DMS53 (cell line): ENCODE measurements at regions not wholly inside any gene's neighbourhood (a gene's known extent, or its start where the extent isn't known, plus 50 kb on each side); places are given as distances from the start of the nearest gene placed in this dataset.
"Not testable (repeated sequence)": the region's sequence is repeated elsewhere in the genome, so short reads cannot be mapped to it uniquely, and the experiment has no call there.

Experiments used
- DNase-seq: peaks from one replicate; lab custom pipeline; 2025; lab: John Stamatoyannopoulos, UW

DNA sequence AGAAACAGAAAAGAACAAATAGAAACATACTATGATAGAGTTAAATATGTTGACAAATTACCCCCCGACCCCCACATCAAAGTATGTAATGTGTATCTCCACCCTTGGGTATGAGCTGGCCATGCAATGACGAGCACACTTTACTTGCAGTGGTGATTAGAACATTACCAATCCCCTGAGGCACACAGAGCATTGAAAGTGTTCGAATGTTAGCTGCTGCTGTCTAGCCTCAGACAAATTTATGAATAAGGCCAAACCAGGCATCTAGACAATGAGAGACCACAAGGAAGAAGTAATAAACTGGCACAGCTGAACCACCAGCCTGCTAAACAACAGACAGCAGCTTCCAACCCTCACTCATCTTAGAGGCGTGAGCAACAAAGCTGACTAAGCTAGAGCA lies 380.5 kb downstream of the DSEL start:
- DNase-seq, result no peak

DNA sequence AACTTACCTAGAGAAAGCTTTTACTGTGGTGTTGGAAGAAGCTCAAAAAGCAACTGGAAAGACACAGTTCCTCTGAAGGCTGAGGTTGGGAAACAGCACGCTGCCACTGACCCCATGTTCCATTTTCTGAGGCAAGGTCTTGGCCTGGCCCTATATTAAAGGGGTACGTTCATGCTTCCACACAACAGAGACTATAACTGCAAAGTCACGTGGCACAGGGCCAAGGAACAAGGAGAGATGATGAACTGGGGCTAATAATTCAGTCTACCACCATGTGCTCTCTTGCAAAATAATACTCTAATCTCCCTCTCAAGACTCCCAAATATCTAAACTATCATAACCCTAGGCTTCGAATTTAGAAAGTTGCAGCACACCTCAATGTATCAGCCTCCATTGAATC lies 381.6 kb downstream of the DSEL start:
- peak; percentile 47 for DNase-seq

DNA sequence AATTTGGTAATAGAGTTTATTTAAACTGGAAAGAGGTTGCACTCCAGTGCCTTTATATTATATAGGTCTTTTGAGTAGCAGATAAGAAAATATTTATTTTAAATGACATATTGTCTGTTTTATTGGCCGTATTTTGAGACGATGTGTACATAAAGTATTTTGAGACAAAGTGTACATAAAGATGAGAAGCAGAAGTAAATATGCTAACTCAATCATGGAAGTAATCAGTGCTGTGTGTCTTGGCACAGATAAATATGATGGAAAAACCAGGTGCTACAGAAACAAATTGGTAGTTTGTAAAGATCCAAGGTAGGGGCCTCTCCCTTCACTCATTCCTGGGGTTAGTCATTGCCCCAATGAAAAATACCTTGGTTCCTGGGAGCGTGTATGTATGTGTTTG lies 382.9 kb downstream of the DSEL start:
- DNase-seq, result peak; percentile 91

DNA sequence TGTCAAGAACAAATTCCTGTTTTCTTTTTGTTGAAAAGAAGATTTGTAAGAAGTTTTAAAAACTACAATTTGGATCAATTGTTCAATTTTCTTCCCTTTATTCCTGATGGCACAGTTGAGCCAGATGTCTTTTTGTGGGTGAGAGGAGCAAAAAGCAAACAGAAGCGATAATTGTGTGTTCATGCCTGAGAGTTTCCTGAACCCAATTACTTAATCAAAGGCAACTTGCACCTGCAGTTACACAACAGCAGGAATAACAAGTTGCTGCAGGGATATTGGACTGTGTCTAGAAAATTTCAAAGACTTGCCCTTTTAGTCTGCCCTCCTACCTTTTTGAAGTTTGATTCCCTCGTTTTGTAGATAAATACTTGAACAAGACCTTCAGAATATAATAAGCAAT lies 383.6 kb downstream of the DSEL start:
- DNase-seq, result peak; percentile 84

DNA sequence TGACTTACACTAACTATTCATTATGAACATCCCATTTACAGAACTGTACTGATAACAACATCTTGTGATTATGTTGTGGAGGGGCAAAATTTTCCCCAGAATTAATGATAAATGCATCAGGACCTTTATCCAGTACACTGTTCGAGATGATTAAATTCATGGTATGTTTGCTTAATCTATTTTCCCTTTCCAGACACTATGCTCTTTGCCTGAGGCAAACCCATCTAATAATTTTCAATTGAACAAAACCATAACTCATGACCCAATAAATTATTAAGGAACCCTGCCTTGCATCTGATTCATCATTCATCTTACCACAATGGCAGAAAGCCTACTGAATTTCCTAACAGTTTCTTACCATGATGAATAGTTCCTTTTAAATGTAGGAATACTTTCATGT lies 385.0 kb downstream of the DSEL start:
- DNase-seq, result no peak

DNA sequence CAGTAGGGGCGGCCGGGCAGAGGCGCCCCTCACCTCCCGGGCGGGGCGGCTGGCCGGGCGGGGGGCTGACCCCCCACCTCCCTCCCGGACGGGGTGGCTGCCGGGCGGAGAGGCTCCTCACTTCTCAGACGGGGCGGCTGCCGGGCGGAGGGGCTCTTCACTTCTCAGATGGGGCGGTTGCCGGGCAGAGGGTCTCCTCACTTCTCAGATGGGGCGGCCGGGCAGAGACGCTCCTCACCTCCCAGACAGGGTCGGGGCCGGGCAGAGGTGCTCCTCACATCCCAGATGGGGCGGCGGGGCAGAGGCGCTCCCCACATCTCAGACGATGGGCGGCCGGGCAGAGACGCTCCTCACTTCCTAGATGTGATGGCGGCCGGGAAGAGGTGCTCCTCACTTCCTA lies 389.8 kb downstream of the DSEL start:
- not testable (repeated sequence) for DNase-seq

DNA sequence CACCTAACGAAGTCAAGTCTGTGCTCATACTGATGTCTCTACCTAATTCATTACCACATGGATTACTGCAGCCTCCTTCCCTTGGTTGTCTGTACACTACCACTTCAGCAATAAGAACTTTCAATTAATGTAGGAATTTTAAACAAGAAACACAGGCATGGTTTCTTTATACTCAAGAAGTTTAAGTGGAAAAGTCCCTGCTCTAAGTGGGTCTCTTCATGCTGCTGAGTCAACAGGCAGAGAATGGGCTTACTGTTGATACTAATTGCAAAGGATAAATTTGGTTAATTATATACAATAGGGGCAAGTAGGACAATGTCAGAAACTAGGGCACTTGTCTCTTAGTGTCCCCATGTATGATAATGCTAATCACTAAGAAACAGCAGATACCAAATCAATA lies 392.6 kb downstream of the DSEL start:
- no peak for DNase-seq

DNA sequence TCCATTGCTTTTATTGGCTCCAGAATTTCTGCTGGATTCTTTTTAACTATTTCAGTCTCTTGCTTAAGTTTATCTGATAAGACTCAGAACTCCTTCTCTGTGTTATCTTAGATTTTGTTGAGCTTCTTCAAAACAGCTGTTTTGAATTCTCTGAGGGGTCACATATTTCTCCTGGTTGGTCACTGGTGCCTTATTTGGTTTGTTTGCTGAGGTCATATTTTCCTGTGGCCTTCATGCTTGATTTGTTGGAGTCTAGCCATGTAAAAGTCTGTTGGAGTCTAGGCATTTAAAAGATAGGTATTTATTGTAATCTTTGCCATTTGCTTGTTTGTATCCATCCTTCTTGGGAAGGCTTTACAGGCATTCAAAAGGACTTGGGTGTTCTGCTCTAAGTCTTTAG lies 398.7 kb downstream of the DSEL start:
- DNase-seq, result peak; percentile 46

DNA sequence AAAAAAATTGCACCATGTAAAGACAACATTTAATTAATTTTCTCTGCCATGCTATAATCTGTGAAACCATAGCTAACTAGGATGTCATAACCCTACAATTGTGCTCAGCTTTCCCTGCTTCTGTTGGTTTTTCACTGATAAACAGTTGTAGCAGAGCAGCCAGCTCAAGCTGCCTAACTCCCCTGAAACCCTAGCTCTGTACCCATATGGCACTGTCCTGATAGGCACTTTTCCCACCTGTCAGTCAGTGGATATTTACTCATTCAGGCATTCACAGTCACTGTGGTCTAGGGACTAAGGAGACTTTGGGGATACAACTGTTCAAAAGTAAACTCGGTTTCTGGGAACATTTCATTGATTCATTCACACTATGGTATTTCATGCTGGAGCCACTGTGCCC lies 407.0 kb downstream of the DSEL start:
- peak; percentile 39 for DNase-seq

DNA sequence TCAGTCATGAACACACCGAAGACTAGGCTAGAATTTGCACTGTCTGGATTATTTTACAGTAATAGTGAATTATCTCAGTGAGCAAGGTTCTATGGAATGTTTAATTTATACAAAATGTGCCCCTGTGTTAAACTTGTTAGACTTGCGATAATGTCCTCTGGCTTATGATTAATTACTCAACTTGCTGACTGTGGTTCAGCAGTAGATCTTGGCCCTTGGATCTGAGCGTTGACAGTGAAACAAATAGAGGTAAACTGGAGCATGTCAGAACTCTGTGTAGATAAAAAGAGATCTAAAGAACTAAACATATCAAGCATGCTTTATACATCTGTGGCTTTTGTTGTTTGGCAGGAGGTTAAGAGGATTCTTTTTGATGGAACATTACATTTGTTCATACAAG lies 407.6 kb downstream of the DSEL start:
- no peak for DNase-seq

DNA sequence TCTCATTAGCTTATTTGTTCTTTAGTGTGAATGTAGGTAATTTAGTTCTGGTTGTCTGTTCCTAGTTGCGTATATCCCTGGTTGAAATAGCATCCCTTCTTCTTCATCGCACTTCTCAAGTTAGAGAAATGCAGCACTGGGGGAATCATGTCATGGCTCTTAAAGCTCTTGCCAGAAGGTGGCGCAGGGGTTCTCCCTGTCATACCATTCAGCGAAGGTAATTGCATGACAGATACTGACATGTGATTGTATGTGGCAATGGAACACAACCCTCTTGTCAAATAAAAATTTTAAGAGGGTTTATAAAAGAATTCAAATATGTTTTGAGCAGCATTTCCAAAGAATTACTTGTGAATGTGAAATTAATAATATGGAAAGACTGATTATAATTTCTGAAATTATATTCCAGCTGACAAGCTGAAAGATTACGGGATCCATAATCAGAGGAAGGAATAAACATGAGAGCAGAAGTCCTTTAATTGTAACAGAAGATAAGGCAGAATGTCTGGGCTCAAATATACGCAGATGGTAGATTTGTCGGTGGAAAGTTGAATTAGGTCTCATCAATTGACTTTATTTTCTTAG lies 411.7 kb downstream of the DSEL start:
- peak; percentile 94 for DNase-seq

DNA sequence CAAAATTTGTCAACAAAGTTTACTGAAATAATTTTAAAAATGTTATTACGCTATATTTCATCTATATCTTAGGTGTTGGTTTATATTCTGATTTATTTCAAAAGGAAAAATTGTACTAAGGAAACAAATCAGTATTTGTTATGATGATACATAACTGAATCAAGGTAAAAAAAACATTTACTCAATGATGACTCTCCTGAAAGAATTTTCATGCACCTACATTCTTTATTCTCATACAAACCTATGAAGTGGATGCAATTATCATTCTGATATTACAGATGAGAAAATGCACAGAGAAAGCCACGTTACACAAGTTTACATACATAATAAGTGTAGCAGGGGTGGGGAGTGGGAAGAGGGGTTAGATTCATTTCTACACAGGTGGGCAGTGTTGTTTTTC lies 422.4 kb downstream of the DSEL start:
- no peak for DNase-seq

DNA sequence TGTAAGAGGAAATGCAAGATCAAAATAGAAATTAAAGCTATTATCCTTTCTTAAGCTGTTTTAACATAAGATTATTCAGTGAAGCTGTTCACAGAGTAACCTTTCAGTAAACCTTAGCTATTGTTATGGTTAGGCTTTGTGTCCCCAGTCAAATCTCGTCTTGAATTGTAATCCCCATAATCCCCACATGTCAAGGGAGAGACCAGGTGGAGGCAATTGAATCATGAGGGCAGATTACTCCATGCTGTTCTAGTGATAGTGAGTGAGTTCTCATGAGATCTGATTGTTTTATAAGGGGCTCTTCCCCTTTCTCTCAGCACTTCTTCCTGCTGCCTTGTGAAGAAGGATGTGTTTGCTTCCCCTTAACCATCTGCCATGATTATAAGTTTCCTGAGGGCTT lies 424.4 kb downstream of the DSEL start:
- DNase-seq, result no peak

DNA sequence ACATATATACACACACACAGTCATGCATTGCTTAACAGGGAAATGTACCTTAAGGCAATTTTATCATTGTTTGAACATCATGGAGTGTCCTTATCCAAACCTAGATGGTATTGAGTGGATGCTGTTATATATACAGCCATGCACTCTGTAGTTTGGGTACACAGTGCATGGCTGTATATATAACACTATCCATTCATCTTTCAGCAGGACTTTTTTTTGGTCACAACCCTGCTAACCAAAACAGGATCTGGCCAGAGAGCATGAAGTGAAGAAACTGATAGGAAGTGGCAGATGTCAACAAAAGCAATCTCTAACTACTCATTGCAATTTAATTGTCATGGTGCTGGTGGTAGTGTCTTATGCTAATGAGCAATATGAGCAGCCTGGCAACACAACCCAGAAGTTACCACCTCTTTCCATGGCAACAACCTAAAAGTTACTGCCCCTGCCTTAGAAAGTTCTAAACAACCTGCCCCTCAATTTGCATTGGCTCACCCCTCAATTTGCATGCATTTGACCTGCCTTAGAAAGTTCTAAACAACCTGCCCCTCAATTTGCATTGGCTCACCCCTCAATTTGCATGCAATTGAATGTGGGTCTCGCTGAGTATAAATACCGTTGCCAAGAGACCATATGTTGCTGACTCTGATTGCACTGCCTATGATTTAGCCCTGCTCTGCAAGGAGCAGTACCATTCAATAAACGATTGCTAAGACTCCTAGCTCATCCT lies 434.9 kb downstream of the DSEL start:
- peak; percentile 30 for DNase-seq

DNA sequence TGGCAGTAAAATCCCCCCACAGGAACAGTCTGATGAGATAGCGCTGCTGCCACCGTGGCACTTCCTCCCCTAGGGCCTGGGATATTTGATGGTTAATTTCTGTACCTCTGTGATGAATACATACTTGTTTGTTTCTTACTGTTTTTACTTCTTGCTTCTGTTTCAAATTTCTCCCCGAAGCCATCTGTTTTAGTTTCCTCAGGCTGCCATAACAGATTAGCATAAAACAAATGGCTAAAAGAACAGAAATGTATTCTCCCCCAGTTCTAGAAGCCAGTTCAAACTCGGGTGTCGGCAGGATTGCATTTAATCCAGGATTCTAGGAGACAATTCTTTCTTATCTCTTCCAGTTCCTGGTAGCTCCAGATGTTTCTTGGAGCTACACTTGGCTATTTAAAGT lies 435.9 kb downstream of the DSEL start:
- DNase-seq, result no peak

DNA sequence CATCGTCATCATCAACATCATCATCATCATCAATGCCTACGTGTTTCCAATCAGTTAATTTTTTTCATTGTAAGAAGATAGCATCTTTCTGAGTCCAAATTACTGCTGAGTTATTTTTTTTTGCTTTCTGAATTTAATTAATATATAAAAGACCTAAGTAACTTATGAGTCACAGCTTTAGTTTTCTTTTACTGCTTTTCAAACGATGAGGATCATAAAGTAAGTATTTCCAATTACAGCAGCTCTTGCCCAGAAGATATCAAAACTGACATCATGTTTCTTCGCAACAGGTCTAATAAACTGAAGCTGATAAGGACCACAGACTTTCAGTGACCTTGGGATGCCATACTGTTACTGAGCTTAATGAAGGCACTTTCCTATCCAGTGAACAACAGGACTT lies 442.2 kb downstream of the DSEL start:
- DNase-seq, result peak; percentile 48

DNA sequence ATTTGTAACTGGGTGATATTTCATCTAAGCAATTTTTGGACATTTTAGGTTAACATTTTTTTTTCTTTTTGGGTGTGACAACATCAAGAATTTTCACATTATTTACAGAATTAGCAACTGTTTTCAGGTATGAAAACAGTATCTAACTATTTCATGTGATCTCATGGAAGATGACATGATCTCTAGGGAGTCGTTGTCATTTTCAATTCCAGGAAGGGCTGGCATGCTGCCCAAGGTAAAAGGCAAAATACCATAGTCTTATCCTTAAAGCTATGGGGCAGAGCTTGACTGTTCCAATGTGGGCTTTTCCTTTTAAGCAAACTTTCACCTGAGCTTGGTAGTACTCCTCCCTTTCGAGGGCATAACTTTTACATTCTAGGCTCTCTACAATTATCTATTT lies 443.7 kb downstream of the DSEL start:
- DNase-seq, result peak; percentile 72

DNA sequence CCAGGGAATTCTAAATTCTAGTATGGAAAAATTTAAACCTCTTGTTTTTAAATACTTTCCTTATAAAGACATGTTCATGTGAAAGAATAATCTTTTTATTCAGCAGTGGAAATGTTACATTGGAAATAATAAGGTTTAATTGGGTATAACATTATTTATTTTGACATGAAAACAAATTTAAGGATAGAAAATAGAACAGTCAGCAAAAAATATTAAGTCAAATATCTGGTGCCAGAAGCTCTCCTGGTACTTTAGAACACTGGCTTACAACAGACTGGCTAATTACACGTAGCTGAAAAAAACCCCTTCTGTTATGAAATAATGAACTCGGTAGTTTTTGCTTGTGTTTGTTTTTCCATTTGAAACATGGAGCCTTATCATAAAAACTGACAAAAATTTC lies 447.9 kb downstream of the DSEL start:
- no peak for DNase-seq

DNA sequence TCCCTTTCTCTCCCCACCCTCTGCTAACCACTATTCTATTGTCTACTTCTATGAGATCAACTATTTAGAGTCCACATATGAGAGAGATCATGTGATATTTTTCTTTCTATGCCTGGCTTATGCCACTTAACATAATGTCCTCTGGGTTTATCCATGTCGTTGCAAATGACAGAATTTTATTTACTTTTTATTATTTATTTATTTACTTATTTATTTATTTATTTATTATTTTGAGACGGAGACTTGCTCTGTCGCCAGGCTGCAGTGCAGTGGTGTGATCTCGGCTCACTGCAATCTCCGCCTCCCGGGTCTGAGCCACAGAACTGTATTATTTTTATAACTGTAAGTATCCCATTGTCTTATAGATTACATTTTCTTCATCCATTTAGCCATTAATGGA lies 443.4 kb upstream of the CDH19 start:
- DNase-seq, result no peak

DNA sequence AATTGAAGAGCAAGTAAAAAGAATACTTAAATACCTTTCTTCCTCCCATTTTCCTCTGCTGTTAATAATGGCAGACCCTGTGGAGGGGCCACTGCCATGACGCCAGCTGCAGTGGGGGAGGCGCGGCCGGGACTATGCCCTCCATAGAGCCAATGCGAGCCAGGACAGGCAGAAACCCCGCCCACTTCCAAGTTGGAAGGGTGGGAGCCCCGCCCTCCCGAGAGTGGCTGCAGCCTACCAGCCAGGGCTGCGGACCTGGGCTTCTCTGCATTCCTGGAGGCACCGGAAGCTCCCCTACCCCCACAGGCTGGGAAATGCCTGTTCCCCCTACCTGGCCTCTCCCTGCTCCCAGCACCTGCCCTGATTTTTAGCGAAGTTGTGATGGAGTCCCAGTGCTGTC lies 439.4 kb upstream of the CDH19 start:
- DNase-seq, result no peak

DNA sequence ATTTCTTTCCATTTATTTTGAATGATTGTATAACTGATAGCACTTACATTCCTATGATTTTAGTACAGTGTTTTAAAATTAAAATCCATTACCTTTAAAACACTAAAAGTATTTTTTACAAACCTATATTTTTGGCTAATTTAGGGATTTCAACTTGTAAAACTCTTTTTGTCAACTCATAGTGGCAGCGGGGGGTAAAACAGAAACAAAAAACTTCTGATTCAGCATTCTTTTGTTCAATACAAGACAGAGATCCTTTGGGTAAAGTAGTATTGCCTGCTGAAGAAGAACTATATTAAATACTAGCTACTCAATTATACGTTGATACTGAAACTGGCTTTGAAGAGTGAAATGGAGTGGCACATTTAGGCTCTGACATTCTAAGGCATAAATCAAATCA lies 437.4 kb upstream of the CDH19 start:
- DNase-seq, result no peak

DNA sequence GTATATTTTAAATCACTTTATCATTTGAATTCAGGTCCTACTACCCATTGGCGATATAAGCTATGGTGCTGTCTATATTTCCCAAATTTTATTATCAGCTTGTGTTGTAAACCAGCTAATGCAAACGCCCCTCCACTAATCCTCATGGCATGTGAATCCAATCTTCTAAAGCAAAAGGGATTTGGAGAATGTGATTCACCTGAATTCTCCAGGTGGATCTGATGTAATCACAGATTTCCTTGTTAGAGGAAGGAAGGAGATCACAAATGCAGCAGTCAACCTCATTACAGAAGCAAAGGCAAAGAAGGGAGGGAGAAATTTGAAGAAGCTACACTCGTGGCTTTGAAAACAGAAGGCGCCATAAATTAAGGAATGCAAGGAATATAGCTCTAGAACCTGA lies 431.1 kb upstream of the CDH19 start:
- DNase-seq, result no peak

DNA sequence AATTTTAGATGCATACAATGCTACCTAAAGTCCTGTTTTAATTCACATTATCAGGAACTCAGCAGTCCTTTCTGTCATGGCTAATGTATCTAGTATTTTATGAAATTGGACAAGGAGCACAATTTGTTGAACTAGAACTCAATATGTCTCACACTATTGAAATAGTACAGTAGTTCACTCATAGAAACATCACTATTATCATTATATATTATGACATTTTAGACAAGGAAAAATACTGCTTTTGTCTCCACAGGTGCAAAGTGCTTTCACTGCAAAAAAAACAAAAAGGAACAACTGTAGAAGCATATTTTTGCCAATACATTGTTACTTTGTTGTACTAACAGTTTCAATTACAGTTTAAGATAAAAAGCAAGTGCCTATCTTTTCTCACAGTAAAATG lies 419.2 kb upstream of the CDH19 start:
- DNase-seq, result no peak

DNA sequence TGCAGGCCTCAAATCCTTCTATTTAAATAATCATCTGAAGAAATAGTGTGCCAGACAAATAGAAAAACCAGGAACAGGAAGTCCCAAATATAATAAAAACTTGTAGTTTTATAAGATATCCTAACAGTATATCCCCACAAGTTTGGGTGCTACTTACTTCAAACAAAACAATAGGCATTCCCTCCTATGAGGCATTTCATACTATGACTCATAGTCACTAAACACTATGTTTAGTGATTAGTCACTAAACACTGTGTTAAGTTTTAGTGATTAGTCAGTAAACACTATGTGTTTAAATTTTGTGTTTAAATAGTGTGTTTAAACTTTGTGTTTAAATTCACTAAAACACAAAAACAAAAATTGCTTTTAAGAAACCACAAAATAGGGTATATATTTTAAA lies 407.0 kb upstream of the CDH19 start:
- DNase-seq, result peak; percentile 69
